ENCODE measurements at regions not wholly inside any gene's neighbourhood (a gene's known extent, or its start where the extent isn't known, plus 50 kb on each side); places are given as distances from the start of the nearest gene placed in this dataset.
"Not testable (repeated sequence)": the region's sequence is repeated elsewhere in the genome, so short reads cannot be mapped to it uniquely, and the experiment has no call there.

GRCh38 chr5:143543358-143544255, 140.1 kb upstream of the NR3C1 start:
- no peak for DNase-seq (ENCODE audit: low read depth, low spot score)
- in situ Hi-C loops (cut with HindIII; ENCODE audit: low pct_unique_long_range_greater_than_20kb, low sequenced_read_pairs), result no loop called here

- in situ Hi-C loops (cut with HindIII; ENCODE audit: low pct_unique_long_range_greater_than_20kb, low sequenced_read_pairs), result no loop called here
- DNase-seq (ENCODE audit: low read depth, low spot score), result no peak
These were observed 139.3 kb upstream of the NR3C1 start for GRCh38 chr5:143542798-143543144.

DNA sequence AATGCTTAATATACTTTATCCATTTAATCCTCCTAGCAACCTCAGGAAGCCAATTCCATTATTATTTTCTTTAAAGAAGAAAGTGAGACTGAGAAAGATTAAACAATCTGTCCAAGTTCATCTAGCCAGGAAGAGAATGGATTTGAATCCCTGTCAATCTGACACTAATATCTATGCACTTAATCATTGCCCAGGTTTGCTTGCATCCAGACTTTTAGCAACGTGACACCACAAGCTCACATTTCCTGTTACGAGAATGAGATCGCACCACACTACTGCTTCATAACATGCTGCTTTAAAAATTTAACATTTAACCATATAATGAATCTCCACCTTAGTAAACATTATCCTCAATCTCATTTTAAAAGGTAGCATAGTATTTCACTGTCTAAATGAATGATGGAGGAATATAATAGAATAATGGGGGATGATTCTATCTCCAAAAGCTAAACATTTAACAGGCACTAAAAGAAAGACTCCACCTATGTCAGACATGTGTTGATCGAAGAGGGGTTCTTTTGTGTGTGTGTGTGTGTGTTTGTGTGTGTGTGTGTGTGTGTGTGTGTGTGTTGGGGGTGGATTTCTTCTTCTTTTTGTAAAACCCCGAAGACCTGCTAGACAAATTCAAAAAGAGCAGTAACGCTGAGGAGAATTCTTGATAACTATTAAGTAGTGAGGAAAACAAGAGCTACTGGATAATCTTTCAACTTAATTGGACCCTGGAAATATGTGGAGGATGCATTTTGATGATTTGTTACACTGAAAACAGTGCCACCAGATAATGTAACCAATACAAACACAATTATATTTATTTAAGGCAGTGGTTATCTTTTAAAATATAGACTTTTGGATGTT, 138.7 kb upstream of the NR3C1 start:
- DNase-seq (ENCODE audit: low read depth, low spot score), result no peak
- in situ Hi-C loops (cut with HindIII; ENCODE audit: low pct_unique_long_range_greater_than_20kb, low sequenced_read_pairs), result no loop called here

DNA sequence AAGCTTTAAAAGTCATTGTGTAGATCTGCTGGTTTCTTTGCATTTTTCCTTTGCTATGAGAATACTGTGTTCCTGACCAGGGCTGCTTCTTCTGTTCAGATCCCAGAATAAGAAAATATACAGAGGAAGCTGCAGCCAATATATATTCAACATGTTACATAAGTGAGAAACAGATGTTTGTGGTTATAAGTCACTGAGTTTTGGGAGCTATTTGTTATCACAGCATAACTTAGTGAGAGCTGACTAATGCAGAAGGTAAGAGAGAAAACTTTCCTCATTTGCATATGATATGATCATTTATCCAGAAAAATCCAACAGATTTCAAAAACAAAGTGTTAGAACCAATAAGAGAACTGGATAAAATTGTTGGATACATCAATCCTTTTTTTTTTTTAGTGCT, 136.3 kb upstream of the NR3C1 start:
- DNase-seq (ENCODE audit: low read depth, low spot score), result no peak
- in situ Hi-C loops (cut with HindIII; ENCODE audit: low pct_unique_long_range_greater_than_20kb, low sequenced_read_pairs), result no loop called here

- in situ Hi-C loops (cut with HindIII; ENCODE audit: low pct_unique_long_range_greater_than_20kb, low sequenced_read_pairs), result no loop called here
- DNase-seq (ENCODE audit: low read depth, low spot score), result no peak
These were observed 133.6 kb upstream of the NR3C1 start for GRCh38 chr5:143537056-143537455.

GRCh38 chr5:143536364-143536763, 132.9 kb upstream of the NR3C1 start:
- DNase-seq (ENCODE audit: low read depth, low spot score), result no peak
- in situ Hi-C loops (cut with HindIII; ENCODE audit: low pct_unique_long_range_greater_than_20kb, low sequenced_read_pairs), result no loop called here

GRCh38 chr5:143534761-143535154, 131.3 kb upstream of the NR3C1 start:
- DNase-seq (ENCODE audit: low read depth, low spot score), result no peak
- in situ Hi-C loops (cut with HindIII; ENCODE audit: low pct_unique_long_range_greater_than_20kb, low sequenced_read_pairs), result no loop called here

DNA sequence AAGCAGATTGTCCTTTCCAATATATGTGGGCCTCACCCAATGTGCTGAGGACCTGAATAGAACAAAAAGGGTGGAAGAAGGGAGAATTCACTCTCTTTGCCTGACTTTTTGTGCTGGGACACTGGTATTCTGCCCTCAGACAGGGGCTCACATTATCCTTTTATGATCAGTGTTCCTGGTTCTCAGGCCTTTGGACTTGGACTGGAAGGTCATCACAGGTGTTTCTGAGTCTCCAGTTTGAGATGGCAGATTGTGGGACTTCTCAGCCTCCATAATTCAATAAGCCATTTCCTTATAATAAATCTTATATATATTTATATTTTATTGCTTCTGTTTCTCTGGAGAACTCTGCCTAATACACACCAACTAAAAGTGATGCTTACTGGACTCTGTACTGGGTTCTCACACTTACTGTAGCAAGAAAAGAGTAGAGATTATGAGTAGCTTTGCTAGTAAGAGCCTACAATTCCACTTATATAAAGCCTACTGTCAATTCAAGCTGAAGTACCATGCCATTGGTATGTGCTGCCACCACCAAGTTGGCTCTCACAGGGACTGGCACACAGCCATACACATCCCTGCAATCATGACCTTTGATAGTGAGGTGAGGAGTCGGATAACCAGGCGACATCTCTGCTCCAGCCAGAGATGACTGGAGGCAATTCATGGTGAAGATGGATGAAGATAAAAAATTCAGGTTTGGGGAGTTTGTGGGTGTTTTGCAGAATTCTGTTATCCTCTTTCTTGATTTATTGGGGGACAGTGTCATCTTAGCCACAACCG, 130.7 kb upstream of the NR3C1 start:
- DNase-seq (ENCODE audit: low read depth, low spot score), result no peak
- in situ Hi-C loops (cut with HindIII; ENCODE audit: low pct_unique_long_range_greater_than_20kb, low sequenced_read_pairs), result no loop called here

DNA sequence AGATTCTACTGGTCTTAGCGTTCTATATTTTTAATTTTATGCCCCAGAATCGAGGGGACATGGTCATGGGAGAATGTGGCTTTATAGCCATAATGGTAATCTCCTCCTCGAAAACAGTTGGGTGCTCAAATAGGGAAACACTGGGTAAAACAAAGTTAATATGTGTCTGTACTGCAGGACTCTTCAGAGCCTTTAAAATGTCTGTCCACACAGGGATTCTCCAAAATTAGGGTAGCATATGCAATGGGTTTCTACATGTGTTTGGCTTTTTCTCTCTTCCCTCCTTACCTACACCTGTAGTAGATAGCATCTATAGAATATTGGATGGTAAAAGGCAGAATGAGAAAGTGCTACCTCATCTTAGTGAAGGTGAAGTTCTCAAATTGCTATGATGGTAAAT, 130.0 kb upstream of the NR3C1 start:
- in situ Hi-C loops (cut with HindIII; ENCODE audit: low pct_unique_long_range_greater_than_20kb, low sequenced_read_pairs), result no loop called here

GRCh38 chr5:143527808-143528207, 124.3 kb upstream of the NR3C1 start:
- in situ Hi-C loops (cut with HindIII; ENCODE audit: low pct_unique_long_range_greater_than_20kb, low sequenced_read_pairs), result no loop called here
- DNase-seq (ENCODE audit: low read depth, low spot score), result no peak

More for the DNA sequence above, 130.0 kb upstream of the NR3C1 start:
- DNase-seq (ENCODE audit: low read depth, low spot score), result no peak

- in situ Hi-C loops (cut with HindIII; ENCODE audit: low pct_unique_long_range_greater_than_20kb, low sequenced_read_pairs), result no loop called here
These were observed 121.7 kb upstream of the NR3C1 start for GRCh38 chr5:143525176-143525575.

GRCh38 chr5:143524338-143524945, 121.0 kb upstream of the NR3C1 start:
- no peak for DNase-seq (ENCODE audit: low read depth, low spot score)
- in situ Hi-C loops (cut with HindIII; ENCODE audit: low pct_unique_long_range_greater_than_20kb, low sequenced_read_pairs), result no loop called here

More at GRCh38 chr5:143525176-143525575, 121.7 kb upstream of the NR3C1 start:
- DNase-seq (ENCODE audit: low read depth, low spot score), result no peak

- DNase-seq (ENCODE audit: low read depth, low spot score), result no peak
- in situ Hi-C loops (cut with HindIII; ENCODE audit: low pct_unique_long_range_greater_than_20kb, low sequenced_read_pairs), result no loop called here
These were observed 118.4 kb upstream of the NR3C1 start for GRCh38 chr5:143521846-143522400.

DNA sequence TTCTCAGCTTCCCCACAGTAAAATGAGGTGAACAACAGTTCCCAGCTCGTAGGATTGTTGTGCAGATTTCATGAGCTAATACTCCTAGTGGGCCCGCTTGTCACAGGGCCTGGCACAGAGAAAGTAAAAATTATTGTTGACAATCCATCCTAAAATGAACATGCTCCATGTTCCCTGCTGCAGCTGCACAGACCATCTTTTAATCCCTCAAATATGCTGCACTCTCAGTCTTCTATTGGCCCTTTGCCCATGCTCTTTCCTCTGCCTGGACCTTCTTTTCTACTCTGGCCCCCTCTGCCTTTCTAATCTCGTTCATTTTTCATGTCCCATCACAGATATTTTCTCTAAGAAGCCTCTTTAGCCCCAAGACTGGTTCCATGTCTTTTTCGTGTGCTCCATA, 117.7 kb upstream of the NR3C1 start:
- in situ Hi-C loops (cut with HindIII; ENCODE audit: low pct_unique_long_range_greater_than_20kb, low sequenced_read_pairs), result no loop called here
- no peak for DNase-seq (ENCODE audit: low read depth, low spot score)

DNA sequence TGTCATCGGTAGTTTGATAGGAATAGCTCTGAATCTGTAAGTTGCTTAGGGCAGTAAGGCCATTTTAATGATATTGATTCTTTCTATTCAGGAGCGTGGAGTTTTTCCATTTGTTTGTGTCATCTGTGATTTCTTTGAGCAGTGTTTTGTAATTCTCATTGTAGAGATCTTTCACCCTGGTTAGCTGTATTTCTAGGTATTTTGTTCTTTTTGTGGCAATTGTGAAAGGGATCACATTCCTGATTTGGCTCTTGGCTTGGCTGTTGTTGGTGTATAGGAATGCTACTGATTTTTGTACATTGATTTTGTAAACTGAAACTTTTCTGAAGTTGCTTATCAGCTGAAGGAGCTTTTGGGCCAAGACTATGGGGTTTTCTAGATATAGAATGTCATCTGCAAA, 115.7 kb upstream of the NR3C1 start:
- DNase-seq (ENCODE audit: low read depth, low spot score); in situ Hi-C loops (cut with HindIII; ENCODE audit: low pct_unique_long_range_greater_than_20kb, low sequenced_read_pairs): not testable (repeated sequence)

DNA sequence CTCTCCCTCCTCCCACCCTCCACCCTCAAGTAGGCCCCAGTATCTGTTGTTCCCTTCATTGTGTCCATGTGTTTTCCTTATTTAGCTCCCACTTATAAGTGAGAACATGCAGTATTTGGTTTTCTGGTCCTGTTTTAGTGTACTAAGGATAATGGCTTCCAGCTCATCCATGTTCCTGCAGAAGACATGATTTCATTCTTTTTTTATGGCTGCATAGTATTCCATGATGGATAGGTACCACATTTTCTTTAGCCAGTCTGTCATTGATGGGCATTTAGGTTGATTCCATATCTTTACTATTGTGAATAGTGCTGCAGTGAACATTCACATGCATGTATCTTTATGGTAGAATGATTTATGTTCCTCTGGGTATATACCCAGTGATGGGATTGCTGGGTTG, 114.3 kb upstream of the NR3C1 start:
- in situ Hi-C loops (cut with HindIII; ENCODE audit: low pct_unique_long_range_greater_than_20kb, low sequenced_read_pairs); DNase-seq (ENCODE audit: low read depth, low spot score): not testable (repeated sequence)

- in situ Hi-C loops (cut with HindIII; ENCODE audit: low pct_unique_long_range_greater_than_20kb, low sequenced_read_pairs), result no loop called here
- DNase-seq (ENCODE audit: low read depth, low spot score), result no peak
These were observed 112.8 kb upstream of the NR3C1 start for GRCh38 chr5:143516249-143516648.

Measured in SK-MEL-5 (cell line).